Activated effector memory CD4-positive, alpha-beta T cell treated with Interleukin-2 at 50 U/mL for 16 hours (primary cell): ENCODE measurements at regions not wholly inside any gene's neighbourhood (a gene's known extent, or its start where the extent isn't known, plus 50 kb on each side); places are given as distances from the start of the nearest gene placed in this dataset.
"Not testable (repeated sequence)": the region's sequence is repeated elsewhere in the genome, so short reads cannot be mapped to it uniquely, and the experiment has no call there.

Source experiments
- DNase-seq: peaks from one replicate; pipeline ENCODE4 v3.0.0-alpha.2; 2020

GRCh38 chr7:142435606-142436005, 177.7 kb upstream of the PRSS58 start:
- not testable (repeated sequence) for DNase-seq

DNA sequence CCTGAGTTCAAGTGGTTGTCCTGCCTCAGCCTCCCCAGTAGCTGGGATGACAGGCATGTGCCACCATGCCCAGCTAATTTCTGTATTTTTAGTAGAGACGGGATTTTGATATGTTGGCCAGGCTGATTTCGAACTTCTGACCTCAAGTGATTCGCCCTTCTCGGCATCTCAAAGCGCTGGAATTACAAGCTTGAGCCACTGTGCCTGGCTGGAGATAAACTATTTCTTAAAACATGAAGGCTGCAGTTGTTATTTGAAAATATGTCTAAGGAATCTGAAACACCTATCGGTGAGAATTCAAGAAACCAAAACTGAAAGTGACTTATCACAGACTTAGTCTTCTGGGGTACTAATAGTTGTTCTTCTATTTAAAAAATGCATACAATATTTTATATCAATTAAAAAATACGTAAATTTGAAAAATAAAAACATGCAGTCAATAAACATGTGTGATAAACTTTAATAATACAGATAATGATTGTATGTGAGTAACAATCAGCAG, 176.9 kb upstream of the PRSS58 start:
- DNase-seq = no peak

DNA sequence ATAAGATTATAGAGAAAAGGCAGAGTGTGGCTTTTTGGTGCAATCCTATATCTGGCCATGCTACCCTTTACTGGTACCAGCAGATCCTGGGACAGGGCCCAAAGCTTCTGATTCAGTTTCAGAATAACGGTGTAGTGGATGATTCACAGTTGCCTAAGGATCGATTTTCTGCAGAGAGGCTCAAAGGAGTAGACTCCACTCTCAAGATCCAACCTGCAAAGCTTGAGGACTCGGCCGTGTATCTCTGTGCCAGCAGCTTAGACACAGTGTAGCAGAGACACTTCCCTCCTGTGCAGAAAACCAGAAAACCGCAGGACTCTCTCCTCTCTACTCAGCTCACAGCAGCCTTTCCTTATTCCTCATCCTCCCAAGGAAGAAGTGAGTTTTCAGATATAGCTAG, 176.3 kb upstream of the PRSS58 start:
- not testable (repeated sequence) for DNase-seq

- DNase-seq = no peak
These were observed 174.5 kb upstream of the PRSS58 start for GRCh38 chr7:142432377-142432776.

DNA sequence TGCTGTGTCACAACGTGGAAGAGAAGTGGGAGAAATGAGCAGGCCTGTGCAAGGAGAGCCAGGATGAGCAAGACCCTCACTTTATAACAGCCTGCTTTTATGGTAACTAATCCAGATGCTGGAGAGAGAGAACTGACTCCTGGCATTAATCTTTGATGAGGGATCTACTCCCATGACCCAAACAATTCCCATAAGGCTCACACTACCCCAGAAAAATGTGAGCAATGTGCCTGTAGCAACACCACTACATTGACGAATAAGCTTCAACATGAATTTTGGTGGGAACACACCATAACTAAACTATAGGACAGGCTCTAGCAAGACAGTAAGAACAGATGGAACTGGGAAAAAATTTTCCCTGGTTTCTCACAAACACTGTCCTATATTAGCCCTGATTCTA, 173.6 kb upstream of the PRSS58 start:
- DNase-seq = no peak

DNA sequence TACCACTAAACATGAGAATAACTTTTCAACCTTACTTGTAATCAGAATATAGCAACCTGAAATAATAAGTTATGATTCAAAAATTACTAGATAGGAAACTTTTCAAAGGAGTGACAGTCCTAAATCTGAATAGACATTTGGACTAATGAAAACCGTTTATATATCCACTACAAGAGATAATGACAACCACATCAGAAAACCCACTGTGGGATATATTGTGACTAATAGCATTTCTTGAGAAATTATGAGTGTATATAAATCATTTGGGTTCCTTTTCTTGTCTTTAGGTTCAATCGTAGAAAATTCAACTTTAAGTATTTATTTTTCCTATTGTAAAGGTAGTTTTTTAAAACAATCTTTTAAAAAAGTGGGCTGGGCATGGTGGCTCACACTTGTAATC, 170.2 kb upstream of the PRSS58 start:
- DNase-seq = no peak

GRCh38 chr7:142425281-142425680, 167.4 kb upstream of the PRSS58 start:
- DNase-seq = no peak

GRCh38 chr7:142422621-142423020, 164.8 kb upstream of the PRSS58 start:
- DNase-seq = no peak

- no peak for DNase-seq
These were observed 162.9 kb upstream of the PRSS58 start for GRCh38 chr7:142420554-142421362.

- no peak for DNase-seq
These were observed 160.5 kb upstream of the PRSS58 start for GRCh38 chr7:142418326-142418725.

DNA sequence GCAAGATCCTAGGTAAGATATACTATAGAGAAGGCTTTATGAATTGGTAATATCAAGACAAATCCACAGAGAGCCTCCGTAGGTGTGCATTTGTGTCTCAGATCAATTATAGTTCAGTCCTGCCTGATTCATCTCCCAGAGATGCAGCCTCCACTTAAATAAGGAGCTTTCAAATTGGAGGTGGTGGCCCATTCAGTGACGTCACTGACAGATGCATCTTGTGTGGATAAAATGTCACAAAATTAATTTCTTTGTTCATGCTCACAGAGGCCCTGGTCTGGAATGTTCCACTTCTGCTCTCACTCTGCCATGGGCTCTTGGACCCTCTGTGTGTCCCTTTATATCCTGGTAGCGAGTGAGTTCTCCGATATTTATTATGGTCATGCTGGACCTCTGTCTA, 157.1 kb upstream of the PRSS58 start:
- no peak for DNase-seq

DNA sequence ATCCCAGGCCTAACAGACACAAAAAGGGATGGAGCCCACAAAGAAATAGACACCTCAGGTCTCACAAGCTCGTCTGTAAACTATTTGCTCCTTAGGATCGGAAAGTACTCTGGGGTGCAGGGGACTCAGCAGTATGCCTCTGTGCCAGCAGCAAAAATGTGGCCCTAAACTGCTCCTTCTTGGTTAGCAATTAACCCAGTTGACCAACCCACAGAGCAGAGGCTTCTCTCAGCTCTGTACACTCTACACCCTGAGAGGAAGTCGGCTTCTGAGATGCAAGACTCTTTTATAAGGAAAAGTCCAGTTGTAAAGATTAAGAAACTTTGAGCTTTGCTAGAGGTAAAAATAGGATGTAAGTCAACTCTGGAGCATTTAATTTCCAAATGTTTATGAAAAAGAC, 156.3 kb upstream of the PRSS58 start:
- no peak for DNase-seq

DNA sequence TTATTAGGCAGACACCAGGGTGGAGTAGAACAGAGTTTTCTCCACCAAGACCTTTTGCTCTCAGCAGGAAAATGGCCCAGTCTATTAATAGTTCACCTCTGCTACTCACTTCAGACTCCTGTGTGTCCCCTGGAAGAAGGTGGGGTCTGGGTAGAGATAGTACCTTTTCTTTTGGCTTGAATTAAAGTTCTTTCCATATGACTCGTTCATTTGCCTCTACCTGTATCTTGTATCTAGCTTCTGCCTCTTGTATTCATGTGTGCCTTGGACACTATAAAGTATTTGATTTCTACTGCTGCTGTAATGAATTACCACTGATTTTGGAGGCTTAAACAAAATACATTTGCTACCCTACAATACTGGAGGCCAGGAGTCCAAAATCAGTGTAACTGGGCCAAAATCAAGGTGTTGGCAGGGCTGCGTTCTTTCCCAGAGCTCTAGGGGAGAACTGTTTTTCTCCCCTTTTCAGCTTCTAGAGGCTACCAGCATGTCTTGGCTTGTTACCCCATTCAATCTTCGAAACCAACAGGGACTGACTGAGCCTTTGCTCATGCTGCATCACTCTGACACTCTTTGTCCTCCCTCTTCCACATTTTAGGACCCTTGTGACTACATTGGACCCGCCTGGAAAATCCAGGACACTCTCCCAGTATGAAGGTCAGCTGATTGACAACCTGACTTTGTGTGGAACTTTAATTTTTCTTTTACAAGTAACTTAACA, 155.6 kb upstream of the PRSS58 start:
- DNase-seq = no peak

- DNase-seq = no peak
These were observed 154.8 kb upstream of the PRSS58 start for GRCh38 chr7:142412551-142413193.

GRCh38 chr7:142409471-142409870, 151.6 kb upstream of the PRSS58 start:
- no peak for DNase-seq

DNA sequence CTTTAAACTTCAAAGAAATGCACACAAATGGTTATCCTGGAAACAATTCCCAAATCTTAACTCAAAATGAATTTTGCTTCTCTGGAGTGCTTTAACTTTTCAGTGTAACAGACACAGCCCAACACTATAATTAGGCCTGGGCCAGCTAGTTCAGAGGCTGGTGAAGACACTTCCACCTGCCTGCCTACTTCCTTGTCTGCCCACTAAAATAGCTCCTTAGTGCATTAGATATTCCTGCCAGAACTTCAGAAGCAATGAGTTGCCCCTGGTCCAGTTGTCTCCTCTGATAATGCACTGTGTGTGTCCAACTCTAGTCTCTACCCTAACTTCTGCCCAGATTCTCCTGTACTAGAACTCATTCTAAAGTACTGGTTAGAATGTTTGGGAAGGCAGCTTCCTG, 150.9 kb upstream of the PRSS58 start:
- DNase-seq = no peak

GRCh38 chr7:142407939-142408570, 150.2 kb upstream of the PRSS58 start:
- DNase-seq = no peak

GRCh38 chr7:142405122-142405765, 147.4 kb upstream of the PRSS58 start:
- no peak for DNase-seq

GRCh38 chr7:142401951-142402350, 144.1 kb upstream of the PRSS58 start:
- no peak for DNase-seq

DNA sequence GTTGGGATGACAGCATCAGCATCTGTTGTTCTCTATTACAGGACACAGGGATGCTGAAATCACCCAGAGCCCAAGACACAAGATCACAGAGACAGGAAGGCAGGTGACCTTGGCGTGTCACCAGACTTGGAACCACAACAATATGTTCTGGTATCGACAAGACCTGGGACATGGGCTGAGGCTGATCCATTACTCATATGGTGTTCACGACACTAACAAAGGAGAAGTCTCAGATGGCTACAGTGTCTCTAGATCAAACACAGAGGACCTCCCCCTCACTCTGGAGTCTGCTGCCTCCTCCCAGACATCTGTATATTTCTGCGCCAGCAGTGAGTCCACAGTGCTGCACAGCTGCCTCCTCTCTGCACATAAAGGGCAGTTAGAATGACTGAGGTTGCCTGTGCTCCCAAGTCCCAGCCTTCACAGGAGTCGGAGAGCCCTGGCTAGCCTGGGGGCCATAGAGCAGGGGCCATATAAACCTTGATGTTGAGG, 142.2 kb upstream of the PRSS58 start:
- DNase-seq = no peak

- DNase-seq = no peak
These were observed 133.5 kb upstream of the PRSS58 start for GRCh38 chr7:142391191-142391992.

DNA sequence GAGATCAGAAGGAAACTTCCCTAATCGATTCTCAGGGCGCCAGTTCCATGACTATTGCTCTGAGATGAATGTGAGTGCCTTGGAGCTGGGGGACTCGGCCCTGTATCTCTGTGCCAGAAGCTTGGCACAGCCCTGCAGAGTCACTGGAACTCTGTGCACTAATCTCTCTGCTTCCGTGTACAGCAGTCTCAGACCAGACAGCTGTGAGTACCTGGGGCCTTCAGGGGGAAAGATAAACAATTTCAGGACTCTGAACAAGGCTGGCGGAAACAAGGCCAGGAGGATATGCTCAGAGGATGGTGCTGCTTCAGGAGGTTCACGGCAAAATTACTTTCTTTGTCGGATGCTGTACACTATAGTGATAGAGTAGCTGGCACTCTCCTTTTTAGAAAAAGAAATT, 131.7 kb upstream of the PRSS58 start:
- DNase-seq = no peak
